HCT116 (cell line): ENCODE measurements at regions not wholly inside any gene's neighbourhood (a gene's known extent, or its start where the extent isn't known, plus 50 kb on each side); places are given as distances from the start of the nearest gene placed in this dataset.

Experiments
- ATAC-seq: fragments of 200-7000 bp; cut with Tn5 transposase; 2 replicates; pipeline ENCODE4 v1.9.1; 2020; ENCODE audit warnings: mild to moderate bottlenecking, moderate library complexity
- BruUV-seq: library from RNA; stranded (reverse); fragments of 400-500 nt; replicated peaks from 2 replicates; lab custom pipeline; 2021; lab: Mats Ljungman, UMichigan
- CTCF ChIA-PET: fragments of 300-600 bp; sonication (Branson Sonifier 250); formaldehyde crosslinking; loops from one replicate; lab custom pipeline; 2021; ENCODE audit warnings: antibody characterized with exemption; lab: Charles Lee
- POLR2A ChIA-PET: fragments of 300-600, 350-600 bp; sonication (Branson Sonifier 250); formaldehyde crosslinking; loops from one replicate; lab custom pipeline; 2021; ENCODE audit warnings: antibody characterized with exemption; lab: Charles Lee
- RAD21 ChIA-PET, 2 experiments: fragments of 300-600 bp; sonication (Branson Sonifier 250); formaldehyde crosslinking; loops; one replicate each; lab custom pipeline; 2023; ENCODE audit warnings: low total read pairs in 2 of 2; ENCODE audit not compliant: uncharacterized antibody in 2 of 2, unreplicated experiment in 2 of 2, low non-redundant PET in 1 of 2; lab: Charles Lee
- DNase-seq: peaks from one replicate; pipeline ENCODE4 v3.0.0-alpha.2; 2010; ENCODE audit warnings: low read depth, low spot score
- H2AFZ ChIP-seq: fragments of 200-600 bp; shearing (Covaris generic), sonication (generic); 2 replicates; pipeline ENCODE4 v1.6.1; 2017; ENCODE audit warnings: low read depth, mixed run types, mixed read lengths, antibody characterized with exemption, low read length; ENCODE audit not compliant: poor library complexity, severe bottlenecking
- H3K27ac ChIP-seq: 2 replicates; pipeline ENCODE4 v1.5.1; 2012; ENCODE audit warnings: low read depth, low read length
- H3K27me3 ChIP-seq: fragments of 200-600 bp; sonication (generic); 2 replicates; pipeline ENCODE4 v1.6.1; 2016; ENCODE audit warnings: mixed run types, low read length, mixed read lengths; ENCODE audit not compliant: insufficient read depth
- H3K36me3 ChIP-seq, 2 experiments: fragments of 200-500 bp in 1 of 2; fragments of 200-600 bp in 1 of 2; sonication (Bioruptor generic) in 1 of 2; sonication (generic) in 1 of 2; 2 replicates each; pipeline versions ENCODE4 v1.5.1 to v1.6.1; 2014 to 2016; ENCODE audit warnings: low read length in 2 of 2, inconsistent platforms in 1 of 2, mixed read lengths in 1 of 2, mixed run types in 1 of 2; ENCODE audit not compliant: insufficient read depth in 2 of 2, control insufficient read depth in 1 of 2
- H3K4me1 ChIP-seq, 2 experiments: fragments of 200-600 bp in 1 of 2; sonication (generic) in 1 of 2; 2 replicates each; pipeline versions ENCODE4 v1.5.1 to v1.6.1; 2012 to 2017; ENCODE audit warnings: low read length in 2 of 2, inconsistent platforms in 1 of 2, mild to moderate bottlenecking in 1 of 2, mixed read lengths in 1 of 2, mixed run types in 1 of 2, moderate library complexity in 1 of 2; ENCODE audit not compliant: insufficient read depth in 2 of 2, control insufficient read depth in 1 of 2
- H3K4me2 ChIP-seq: fragments of 200-600 bp; sonication (generic); 2 replicates; pipeline ENCODE4 v1.6.1; 2017; ENCODE audit warnings: mixed run types, low read length, mixed read lengths
- H3K4me3 ChIP-seq, 2 experiments: fragments of 200-600 bp in 1 of 2; sonication (generic) in 1 of 2; replicated peaks in 1 of 2; 2 replicates each; pipeline ENCODE4 v1.5.1; 2011 to 2016; ENCODE audit warnings: low read length in 2 of 2, control low read depth in 1 of 2, low read depth in 1 of 2, mild to moderate bottlenecking in 1 of 2, mixed read lengths in 1 of 2, mixed run types in 1 of 2
- H3K79me2 ChIP-seq: fragments of 200-600 bp; sonication (generic); 2 replicates; pipeline ENCODE4 v1.6.1; 2017; ENCODE audit warnings: mild to moderate bottlenecking, mixed run types, low read length, moderate library complexity, mixed read lengths; ENCODE audit not compliant: insufficient read depth
- H3K9ac ChIP-seq: fragments of 200-600 bp; sonication (generic); 2 replicates; pipeline ENCODE4 v1.6.1; 2016; ENCODE audit warnings: low read length, mixed read lengths
- H3K9me2 ChIP-seq: fragments of 200-600 bp; sonication (generic), shearing (Covaris generic); 2 replicates; pipeline ENCODE4 v1.6.1; 2017; ENCODE audit warnings: mixed run types, mild to moderate bottlenecking, moderate library complexity; ENCODE audit not compliant: insufficient read depth
- H3K9me3 ChIP-seq, 2 experiments: fragments of 200-500 bp in 1 of 2; fragments of 200-600 bp in 1 of 2; sonication (Bioruptor generic) in 1 of 2; sonication (generic) in 1 of 2; 2 replicates each; pipeline ENCODE4 v1.6.1; 2014 to 2017; ENCODE audit warnings: low read length in 2 of 2, mixed read lengths in 2 of 2, inconsistent platforms in 1 of 2, low read depth in 1 of 2, mild to moderate bottlenecking in 1 of 2, mixed run types in 1 of 2, moderate library complexity in 1 of 2; ENCODE audit not compliant: control insufficient read depth in 1 of 2, insufficient read depth in 1 of 2
- H4K20me1 ChIP-seq: fragments of 200-600 bp; sonication (generic), shearing (Covaris generic); 2 replicates; pipeline ENCODE4 v1.6.1; 2017; ENCODE audit warnings: mixed run types, mild to moderate bottlenecking, moderate library complexity; ENCODE audit not compliant: insufficient read depth
- CEBPB ChIP-seq: IDR thresholded peaks from 2 replicates; pipeline ENCODE4 v1.6.1; 2012; ENCODE audit warnings: low read depth
- EZH2phosphoT487 ChIP-seq: fragments of 200-600 bp; IDR thresholded peaks from 2 replicates; pipeline ENCODE4 v1.6.1; 2018; ENCODE audit warnings: antibody characterized with exemption, borderline replicate concordance
- JUND ChIP-seq: IDR thresholded peaks from 2 replicates; pipeline ENCODE4 v1.6.1; 2012
- MAX ChIP-seq: IDR thresholded peaks from 2 replicates; pipeline ENCODE4 v1.6.1; 2012
- POLR2A ChIP-seq: IDR thresholded peaks from 2 replicates; pipeline ENCODE4 v1.7.0; 2011; ENCODE audit warnings: borderline replicate concordance; ENCODE audit not compliant: insufficient read depth, insufficient read length; ENCODE audit errors: extremely low read depth
- POLR2AphosphoS5 ChIP-seq: IDR thresholded peaks from 2 replicates; pipeline ENCODE4 v1.6.1; 2011; ENCODE audit warnings: mild to moderate bottlenecking, low read depth, low read length, moderate library complexity
- RAD21 ChIP-seq: IDR thresholded peaks from 2 replicates; pipeline ENCODE4 v1.6.1; 2012; ENCODE audit warnings: low read depth, mild to moderate bottlenecking
- REST ChIP-seq: IDR thresholded peaks from 2 replicates; pipeline ENCODE4 v1.6.1; 2012; ENCODE audit warnings: low read depth
- SIN3A ChIP-seq: IDR thresholded peaks from 2 replicates; pipeline ENCODE4 v1.6.1; 2012; ENCODE audit warnings: low read depth
- SRF ChIP-seq: IDR thresholded peaks from 2 replicates; pipeline ENCODE4 v1.6.1; 2012; ENCODE audit warnings: low read depth
- TCF7L2 ChIP-seq: IDR thresholded peaks from 2 replicates; pipeline ENCODE4 v1.7.0; 2011; ENCODE audit warnings: borderline replicate concordance, inconsistent platforms; ENCODE audit not compliant: insufficient read depth, insufficient read length; ENCODE audit errors: extremely low read depth
- YY1 ChIP-seq: IDR thresholded peaks from 2 replicates; pipeline ENCODE4 v1.6.1; 2011; ENCODE audit warnings: low read length, low read depth, moderate library complexity, mild to moderate bottlenecking; ENCODE audit not compliant: insufficient replicate concordance; ENCODE audit errors: extremely low read depth
- ZFX ChIP-seq: fragments of 450-650 bp; IDR thresholded peaks from 2 replicates; pipeline ENCODE4 v1.6.1; 2017
- intact Hi-C: fragments of 100-400 bp; cut with micrococcal nuclease; formaldehyde crosslinking; loops from 2 replicates; pipeline ENCODE4 v1.10.0; 2022
- TF ChIP-seq, protein P1 (sequence below), 3 experiments: fragments of 200-600 bp in 1 of 3; sonication (generic) in 1 of 3; IDR thresholded peaks in 2 of 3; conservative IDR thresholded peaks in 1 of 3; 2 replicates each; pipeline ENCODE4 v1.5.1; 2012 to 2017; ENCODE audit warnings: low read depth in 2 of 3, low read length in 2 of 3, antibody characterized with exemption in 1 of 3, borderline replicate concordance in 1 of 3, control low read depth in 1 of 3, mild to moderate bottlenecking in 1 of 3, mixed read lengths in 1 of 3, mixed run types in 1 of 3, moderate library complexity in 1 of 3; ENCODE audit not compliant: insufficient read depth in 1 of 3

GRCh38 chr6:169866140-169866534 lies 114.7 kb downstream of the ERMARD start:
- intact Hi-C loops: no loop called here
- ATAC-seq: no peak
- Histone ChIP-seq H3K9ac (no peak overlapping the region), H3K9me3 (no peaks in the 10 kb centered on the region), H3K36me3 (no peaks in the 10 kb centered on the region), H4K20me1 (no peaks in the 10 kb centered on the region), H2AFZ (no peak overlapping the region), H3K79me2 (no peaks in the 10 kb centered on the region), H3K4me3 (no peak overlapping the region), H3K27me3 (no peaks in the 10 kb centered on the region; the same call in 1 of the 2 replicates), H3K4me1 (no peaks in the 10 kb centered on the region), H3K27ac (no peak overlapping the region), H3K9me2 (no peaks in the 10 kb centered on the region), H3K4me2 (no peak overlapping the region)
- POLR2A ChIA-PET: no interaction called here
- RAD21 ChIA-PET: no interaction called here
- BruUV-seq: no TSS peak
- no peak for DNase-seq
- CTCF ChIA-PET: no interaction called here
- TF ChIP-seq POLR2AphosphoS5 (no peak), REST (no peak), CEBPB (no peak), MAX (no peak), RAD21 (no peak), JUND (no peak), SIN3A (no peak), POLR2A (no peak), ZFX (no peak), SRF (no peak), YY1 (no peak), TCF7L2 (no peak), EZH2phosphoT487 (no peak)
- TF ChIP-seq, protein P1, sequence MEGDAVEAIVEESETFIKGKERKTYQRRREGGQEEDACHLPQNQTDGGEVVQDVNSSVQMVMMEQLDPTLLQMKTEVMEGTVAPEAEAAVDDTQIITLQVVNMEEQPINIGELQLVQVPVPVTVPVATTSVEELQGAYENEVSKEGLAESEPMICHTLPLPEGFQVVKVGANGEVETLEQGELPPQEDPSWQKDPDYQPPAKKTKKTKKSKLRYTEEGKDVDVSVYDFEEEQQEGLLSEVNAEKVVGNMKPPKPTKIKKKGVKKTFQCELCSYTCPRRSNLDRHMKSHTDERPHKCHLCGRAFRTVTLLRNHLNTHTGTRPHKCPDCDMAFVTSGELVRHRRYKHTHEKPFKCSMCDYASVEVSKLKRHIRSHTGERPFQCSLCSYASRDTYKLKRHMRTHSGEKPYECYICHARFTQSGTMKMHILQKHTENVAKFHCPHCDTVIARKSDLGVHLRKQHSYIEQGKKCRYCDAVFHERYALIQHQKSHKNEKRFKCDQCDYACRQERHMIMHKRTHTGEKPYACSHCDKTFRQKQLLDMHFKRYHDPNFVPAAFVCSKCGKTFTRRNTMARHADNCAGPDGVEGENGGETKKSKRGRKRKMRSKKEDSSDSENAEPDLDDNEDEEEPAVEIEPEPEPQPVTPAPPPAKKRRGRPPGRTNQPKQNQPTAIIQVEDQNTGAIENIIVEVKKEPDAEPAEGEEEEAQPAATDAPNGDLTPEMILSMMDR (IDR thresholded peaks at IDR 0.05 in 2 of 3, conservative IDR thresholded peaks at IDR 0.05 in 1 of 3; ENCODE audit: borderline replicate concordance in 1 of 3, insufficient read depth in 1 of 3, low read depth in 2 of 3, low read length in 2 of 3): no peak
